HCT116 (cell line): ENCODE measurements at regions not wholly inside any gene's neighbourhood (a gene's known extent, or its start where the extent isn't known, plus 50 kb on each side); places are given as distances from the start of the nearest gene placed in this dataset.

Source experiments
- EGR1 ChIP-seq: IDR thresholded peaks from 2 replicates; pipeline ENCODE4 v1.6.1; 2012; ENCODE audit warnings: low read depth
- EZH2 ChIP-seq: fragments of 200-600 bp; sonication (generic); IDR thresholded peaks from 2 replicates; pipeline ENCODE4 v1.6.1; 2017; ENCODE audit warnings: antibody characterized with exemption, mixed run types
- EZH2phosphoT487 ChIP-seq: fragments of 200-600 bp; IDR thresholded peaks from 2 replicates; pipeline ENCODE4 v1.6.1; 2018; ENCODE audit warnings: antibody characterized with exemption, borderline replicate concordance
- JUND ChIP-seq: IDR thresholded peaks from 2 replicates; pipeline ENCODE4 v1.6.1; 2012
- POLR2A ChIP-seq: IDR thresholded peaks from 2 replicates; pipeline ENCODE4 v1.7.0; 2011; ENCODE audit warnings: borderline replicate concordance; ENCODE audit not compliant: insufficient read depth, insufficient read length; ENCODE audit errors: extremely low read depth
- POLR2AphosphoS5 ChIP-seq: IDR thresholded peaks from 2 replicates; pipeline ENCODE4 v1.6.1; 2011; ENCODE audit warnings: mild to moderate bottlenecking, low read depth, low read length, moderate library complexity
- RAD21 ChIP-seq: IDR thresholded peaks from 2 replicates; pipeline ENCODE4 v1.6.1; 2012; ENCODE audit warnings: low read depth, mild to moderate bottlenecking
- SIN3A ChIP-seq: IDR thresholded peaks from 2 replicates; pipeline ENCODE4 v1.6.1; 2012; ENCODE audit warnings: low read depth
- SP1 ChIP-seq: IDR thresholded peaks from 2 replicates; pipeline ENCODE4 v1.6.1; 2012; ENCODE audit warnings: low read depth
- TCF7L2 ChIP-seq: IDR thresholded peaks from 2 replicates; pipeline ENCODE4 v1.7.0; 2011; ENCODE audit warnings: borderline replicate concordance, inconsistent platforms; ENCODE audit not compliant: insufficient read depth, insufficient read length; ENCODE audit errors: extremely low read depth
- TF ChIP-seq, protein P1 (sequence below), 3 experiments: fragments of 200-600 bp in 1 of 3; sonication (generic) in 1 of 3; IDR thresholded peaks in 2 of 3; conservative IDR thresholded peaks in 1 of 3; 2 replicates each; pipeline ENCODE4 v1.5.1; 2012 to 2017; ENCODE audit warnings: low read depth in 2 of 3, low read length in 2 of 3, antibody characterized with exemption in 1 of 3, borderline replicate concordance in 1 of 3, control low read depth in 1 of 3, mild to moderate bottlenecking in 1 of 3, mixed read lengths in 1 of 3, mixed run types in 1 of 3, moderate library complexity in 1 of 3; ENCODE audit not compliant: insufficient read depth in 1 of 3
- TF ChIP-seq, protein P2 (sequence below): IDR thresholded peaks from 2 replicates; pipeline ENCODE4 v1.6.1; 2012; ENCODE audit warnings: low read depth

DNA sequence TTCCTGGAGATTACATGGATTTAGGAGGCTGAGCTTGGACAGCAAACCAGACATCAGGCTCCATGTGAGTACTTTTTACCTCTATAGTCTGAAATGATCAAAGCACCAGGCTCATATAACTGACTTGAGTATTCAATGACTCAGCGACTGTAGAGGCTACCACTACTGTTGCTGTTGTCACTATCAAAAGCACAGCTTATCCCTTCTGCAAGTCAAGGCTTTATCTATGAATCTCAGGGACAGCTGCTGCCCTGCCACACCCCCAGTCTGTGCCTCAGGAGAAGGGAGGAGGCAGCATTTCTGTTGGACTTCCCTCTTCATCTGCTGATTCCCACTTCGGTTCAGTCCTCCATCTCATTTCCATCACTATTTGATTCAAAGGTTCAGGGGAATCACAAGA is 80.5 kb upstream of the CNR1 start:
- TF ChIP-seq POLR2A (no peak), POLR2AphosphoS5 (no peak), EZH2phosphoT487 (no peak), SIN3A (no peak), SP1 (no peak), JUND (no peak), EGR1 (no peak), EZH2 (no peak), RAD21 (no peak), TCF7L2 (no peak)
- TF ChIP-seq, protein P1, sequence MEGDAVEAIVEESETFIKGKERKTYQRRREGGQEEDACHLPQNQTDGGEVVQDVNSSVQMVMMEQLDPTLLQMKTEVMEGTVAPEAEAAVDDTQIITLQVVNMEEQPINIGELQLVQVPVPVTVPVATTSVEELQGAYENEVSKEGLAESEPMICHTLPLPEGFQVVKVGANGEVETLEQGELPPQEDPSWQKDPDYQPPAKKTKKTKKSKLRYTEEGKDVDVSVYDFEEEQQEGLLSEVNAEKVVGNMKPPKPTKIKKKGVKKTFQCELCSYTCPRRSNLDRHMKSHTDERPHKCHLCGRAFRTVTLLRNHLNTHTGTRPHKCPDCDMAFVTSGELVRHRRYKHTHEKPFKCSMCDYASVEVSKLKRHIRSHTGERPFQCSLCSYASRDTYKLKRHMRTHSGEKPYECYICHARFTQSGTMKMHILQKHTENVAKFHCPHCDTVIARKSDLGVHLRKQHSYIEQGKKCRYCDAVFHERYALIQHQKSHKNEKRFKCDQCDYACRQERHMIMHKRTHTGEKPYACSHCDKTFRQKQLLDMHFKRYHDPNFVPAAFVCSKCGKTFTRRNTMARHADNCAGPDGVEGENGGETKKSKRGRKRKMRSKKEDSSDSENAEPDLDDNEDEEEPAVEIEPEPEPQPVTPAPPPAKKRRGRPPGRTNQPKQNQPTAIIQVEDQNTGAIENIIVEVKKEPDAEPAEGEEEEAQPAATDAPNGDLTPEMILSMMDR (IDR thresholded peaks at IDR 0.05 in 2 of 3, conservative IDR thresholded peaks at IDR 0.05 in 1 of 3; ENCODE audit: borderline replicate concordance in 1 of 3, insufficient read depth in 1 of 3, low read depth in 2 of 3, low read length in 2 of 3), result no peak
- TF ChIP-seq, protein P2, sequence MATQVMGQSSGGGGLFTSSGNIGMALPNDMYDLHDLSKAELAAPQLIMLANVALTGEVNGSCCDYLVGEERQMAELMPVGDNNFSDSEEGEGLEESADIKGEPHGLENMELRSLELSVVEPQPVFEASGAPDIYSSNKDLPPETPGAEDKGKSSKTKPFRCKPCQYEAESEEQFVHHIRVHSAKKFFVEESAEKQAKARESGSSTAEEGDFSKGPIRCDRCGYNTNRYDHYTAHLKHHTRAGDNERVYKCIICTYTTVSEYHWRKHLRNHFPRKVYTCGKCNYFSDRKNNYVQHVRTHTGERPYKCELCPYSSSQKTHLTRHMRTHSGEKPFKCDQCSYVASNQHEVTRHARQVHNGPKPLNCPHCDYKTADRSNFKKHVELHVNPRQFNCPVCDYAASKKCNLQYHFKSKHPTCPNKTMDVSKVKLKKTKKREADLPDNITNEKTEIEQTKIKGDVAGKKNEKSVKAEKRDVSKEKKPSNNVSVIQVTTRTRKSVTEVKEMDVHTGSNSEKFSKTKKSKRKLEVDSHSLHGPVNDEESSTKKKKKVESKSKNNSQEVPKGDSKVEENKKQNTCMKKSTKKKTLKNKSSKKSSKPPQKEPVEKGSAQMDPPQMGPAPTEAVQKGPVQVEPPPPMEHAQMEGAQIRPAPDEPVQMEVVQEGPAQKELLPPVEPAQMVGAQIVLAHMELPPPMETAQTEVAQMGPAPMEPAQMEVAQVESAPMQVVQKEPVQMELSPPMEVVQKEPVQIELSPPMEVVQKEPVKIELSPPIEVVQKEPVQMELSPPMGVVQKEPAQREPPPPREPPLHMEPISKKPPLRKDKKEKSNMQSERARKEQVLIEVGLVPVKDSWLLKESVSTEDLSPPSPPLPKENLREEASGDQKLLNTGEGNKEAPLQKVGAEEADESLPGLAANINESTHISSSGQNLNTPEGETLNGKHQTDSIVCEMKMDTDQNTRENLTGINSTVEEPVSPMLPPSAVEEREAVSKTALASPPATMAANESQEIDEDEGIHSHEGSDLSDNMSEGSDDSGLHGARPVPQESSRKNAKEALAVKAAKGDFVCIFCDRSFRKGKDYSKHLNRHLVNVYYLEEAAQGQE, result no peak
